ENCODE measurements at regions not wholly inside any gene's neighbourhood (a gene's known extent, or its start where the extent isn't known, plus 50 kb on each side); places are given as distances from the start of the nearest gene placed in this dataset.

- TF ChIP-seq SPI1 (IDR thresholded peaks at IDR 0.05; ENCODE audit: borderline replicate concordance, low read depth) = no peak
- no peak overlapping the region for H3K27ac ChIP-seq (replicated peaks)
- no peaks in the 10 kb centered on the region for H3K27me3 ChIP-seq (ENCODE audit: insufficient read depth, poor library complexity, severe bottlenecking)
- no peak for DNase-seq (ENCODE audit: low read depth in 1 of 2, low spot score in 1 of 2)
- H3K4me3 ChIP-seq (replicated peaks; ENCODE audit: insufficient read depth, low read length) = no peak overlapping the region
Measured at GRCh38 chr20:39214828-39215227, 252.7 kb downstream of the DHX35 start.

DNA sequence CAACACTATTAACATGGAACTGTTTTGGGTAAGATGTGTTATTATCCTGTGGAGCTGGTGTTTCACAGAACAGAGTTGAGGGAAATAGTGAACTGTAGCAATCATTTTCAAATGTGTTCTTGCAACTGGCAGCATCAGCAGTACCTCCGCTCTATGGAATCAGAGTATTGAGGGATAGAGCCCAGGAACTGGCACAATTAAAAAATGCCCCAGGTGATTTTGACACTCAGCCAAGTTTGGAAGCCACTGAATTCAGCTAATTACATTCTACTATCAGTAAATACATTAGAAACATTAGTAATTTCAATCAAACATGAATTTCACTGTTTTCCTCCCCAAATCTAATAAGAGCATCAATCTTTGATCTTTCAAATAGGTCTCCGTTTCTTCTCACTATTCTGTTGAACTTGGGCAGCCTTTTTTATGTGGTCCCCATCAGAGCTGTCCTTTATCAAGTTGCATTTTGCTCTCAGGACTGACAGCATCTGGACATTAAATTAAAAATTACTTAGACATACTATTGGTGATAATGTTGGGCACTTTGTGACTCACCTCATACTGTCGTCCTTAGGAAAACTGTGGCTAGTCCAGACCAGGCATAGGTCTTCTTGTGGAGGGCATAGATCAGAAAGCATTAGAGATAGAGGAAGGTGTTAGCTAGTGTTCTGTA, 251.5 kb downstream of the DHX35 start:
- Histone ChIP-seq H3K27ac (replicated peaks) (no peak overlapping the region), H3K4me3 (replicated peaks; ENCODE audit: insufficient read depth, low read length) (no peak overlapping the region), H3K27me3 (ENCODE audit: insufficient read depth, poor library complexity, severe bottlenecking) (no peaks in the 10 kb centered on the region)
- no peak for TF ChIP-seq REST (IDR thresholded peaks at IDR 0.05; ENCODE audit: insufficient replicate concordance, low read depth)
- no peak for TF ChIP-seq POLR2AphosphoS5 (IDR thresholded peaks at IDR 0.05; ENCODE audit: low read depth)
- no peak for TF ChIP-seq GABPA (IDR thresholded peaks at IDR 0.05; ENCODE audit: low read depth)
- TF ChIP-seq, protein P1, sequence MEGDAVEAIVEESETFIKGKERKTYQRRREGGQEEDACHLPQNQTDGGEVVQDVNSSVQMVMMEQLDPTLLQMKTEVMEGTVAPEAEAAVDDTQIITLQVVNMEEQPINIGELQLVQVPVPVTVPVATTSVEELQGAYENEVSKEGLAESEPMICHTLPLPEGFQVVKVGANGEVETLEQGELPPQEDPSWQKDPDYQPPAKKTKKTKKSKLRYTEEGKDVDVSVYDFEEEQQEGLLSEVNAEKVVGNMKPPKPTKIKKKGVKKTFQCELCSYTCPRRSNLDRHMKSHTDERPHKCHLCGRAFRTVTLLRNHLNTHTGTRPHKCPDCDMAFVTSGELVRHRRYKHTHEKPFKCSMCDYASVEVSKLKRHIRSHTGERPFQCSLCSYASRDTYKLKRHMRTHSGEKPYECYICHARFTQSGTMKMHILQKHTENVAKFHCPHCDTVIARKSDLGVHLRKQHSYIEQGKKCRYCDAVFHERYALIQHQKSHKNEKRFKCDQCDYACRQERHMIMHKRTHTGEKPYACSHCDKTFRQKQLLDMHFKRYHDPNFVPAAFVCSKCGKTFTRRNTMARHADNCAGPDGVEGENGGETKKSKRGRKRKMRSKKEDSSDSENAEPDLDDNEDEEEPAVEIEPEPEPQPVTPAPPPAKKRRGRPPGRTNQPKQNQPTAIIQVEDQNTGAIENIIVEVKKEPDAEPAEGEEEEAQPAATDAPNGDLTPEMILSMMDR (IDR thresholded peaks at IDR 0.05; ENCODE audit: insufficient read depth, low read length) = no peak
- TF ChIP-seq SPI1 (IDR thresholded peaks at IDR 0.05; ENCODE audit: borderline replicate concordance, low read depth) = no peak
- no peak for DNase-seq (ENCODE audit: low read depth in 1 of 2, low spot score in 1 of 2)

DNA sequence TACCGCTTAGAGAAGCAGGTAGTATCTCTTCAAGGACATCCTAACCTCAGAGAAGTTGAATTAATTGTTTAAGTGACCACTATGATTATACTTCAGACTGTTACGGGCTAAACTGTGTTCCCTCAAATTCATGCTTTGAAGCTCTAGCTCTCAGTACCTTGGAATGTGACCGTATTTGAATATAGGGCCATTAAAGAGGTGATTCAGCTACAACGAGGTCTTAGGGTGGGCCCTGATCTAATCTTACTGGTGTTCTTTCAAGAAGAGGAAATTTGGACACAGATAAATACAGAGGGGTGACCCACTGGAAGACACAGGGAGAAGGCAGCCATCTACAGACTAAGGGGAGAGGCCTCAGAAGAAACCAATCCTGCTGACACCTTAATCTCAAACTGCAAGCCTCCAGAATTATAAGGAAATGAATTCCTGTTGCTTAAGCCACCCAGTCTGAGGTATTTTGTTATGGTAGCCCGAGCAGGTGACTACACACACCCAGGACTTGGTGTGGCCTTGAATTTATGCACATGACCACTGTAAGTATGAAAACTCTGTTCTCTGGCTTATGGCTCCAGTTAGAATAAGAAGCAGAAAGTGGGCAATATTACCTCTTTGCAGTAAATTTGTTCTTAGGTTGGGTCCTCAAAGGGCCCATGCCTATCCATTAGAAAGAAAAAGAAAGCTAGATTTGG, 249.1 kb downstream of the DHX35 start:
- TF ChIP-seq SPI1 (IDR thresholded peaks at IDR 0.05; ENCODE audit: borderline replicate concordance, low read depth) = no peak
- TF ChIP-seq POLR2AphosphoS5 (IDR thresholded peaks at IDR 0.05; ENCODE audit: low read depth) = no peak
- no peak for TF ChIP-seq REST (IDR thresholded peaks at IDR 0.05; ENCODE audit: insufficient replicate concordance, low read depth)
- TF ChIP-seq GABPA (IDR thresholded peaks at IDR 0.05; ENCODE audit: low read depth) = no peak
- TF ChIP-seq, protein P1 (IDR thresholded peaks at IDR 0.05; ENCODE audit: insufficient read depth, low read length) = no peak
- no peak overlapping the region for H3K27ac ChIP-seq (replicated peaks)
- DNase-seq (ENCODE audit: low read depth in 1 of 2, low spot score in 1 of 2) = no peak
- H3K4me3 ChIP-seq (replicated peaks; ENCODE audit: insufficient read depth, low read length) = no peak overlapping the region
- no peaks in the 10 kb centered on the region for H3K27me3 ChIP-seq (ENCODE audit: insufficient read depth, poor library complexity, severe bottlenecking)

GRCh38 chr20:39210341-39211036, 248.3 kb downstream of the DHX35 start:
- Histone ChIP-seq H3K27ac (replicated peaks) (no peak overlapping the region), H3K27me3 (ENCODE audit: insufficient read depth, poor library complexity, severe bottlenecking) (no peaks in the 10 kb centered on the region), H3K4me3 (replicated peaks; ENCODE audit: insufficient read depth, low read length) (no peak overlapping the region)
- DNase-seq (ENCODE audit: low read depth in 1 of 2, low spot score in 1 of 2) = no peak
- TF ChIP-seq POLR2AphosphoS5 (IDR thresholded peaks at IDR 0.05; ENCODE audit: low read depth) (no peak), REST (IDR thresholded peaks at IDR 0.05; ENCODE audit: insufficient replicate concordance, low read depth) (no peak), GABPA (IDR thresholded peaks at IDR 0.05; ENCODE audit: low read depth) (no peak), SPI1 (IDR thresholded peaks at IDR 0.05; ENCODE audit: borderline replicate concordance, low read depth) (no peak)
- TF ChIP-seq, protein P1 (IDR thresholded peaks at IDR 0.05; ENCODE audit: insufficient read depth, low read length) = no peak
